Activated T-helper 1 cell treated with anti-CD3 and anti-CD28 coated beads, Interleukin-12 subunit alpha, Interleukin-12 subunit beta, Interleukin-2, Interleukin-4 antibody, amounts not matched to agents 30 ng/mL and 10 ng/mL and 1 ng/mL, durations not matched to agents 14 hours and 24 hours and 36 hours (primary cell): ENCODE measurements at regions not wholly inside any gene's neighbourhood (a gene's known extent, or its start where the extent isn't known, plus 50 kb on each side); places are given as distances from the start of the nearest gene placed in this dataset.

ENCODE experiments used
- DNase-seq: peaks from one replicate; pipeline ENCODE4 v3.0.0; 2021; ENCODE audit warnings: low spot score
- H3K27ac Mint-ChIP-seq: one replicate; pipeline ENCODE4 v1.8.0; 2021; ENCODE audit warnings: mild to moderate bottlenecking, mixed read lengths
- H3K27me3 Mint-ChIP-seq: one replicate; pipeline ENCODE4 v1.8.0; 2022; ENCODE audit warnings: mild to moderate bottlenecking, moderate library complexity, mixed read lengths; ENCODE audit not compliant: insufficient read depth
- H3K36me3 Mint-ChIP-seq: one replicate; pipeline ENCODE4 v1.8.0; 2021; ENCODE audit warnings: low read depth, mixed read lengths
- H3K4me1 Mint-ChIP-seq: one replicate; pipeline ENCODE4 v1.8.0; 2021; ENCODE audit warnings: low read depth, mixed read lengths
- H3K4me3 Mint-ChIP-seq: one replicate; pipeline ENCODE4 v1.8.0; 2021; ENCODE audit warnings: mild to moderate bottlenecking, moderate library complexity, mixed read lengths
- H3K9me3 Mint-ChIP-seq: one replicate; pipeline ENCODE4 v1.8.0; 2021; ENCODE audit warnings: mixed read lengths
- intact Hi-C: fragments of 100-400 bp; cut with micrococcal nuclease; formaldehyde crosslinking; loops from one replicate; pipeline ENCODE4 v1.15.1; 2024

DNA sequence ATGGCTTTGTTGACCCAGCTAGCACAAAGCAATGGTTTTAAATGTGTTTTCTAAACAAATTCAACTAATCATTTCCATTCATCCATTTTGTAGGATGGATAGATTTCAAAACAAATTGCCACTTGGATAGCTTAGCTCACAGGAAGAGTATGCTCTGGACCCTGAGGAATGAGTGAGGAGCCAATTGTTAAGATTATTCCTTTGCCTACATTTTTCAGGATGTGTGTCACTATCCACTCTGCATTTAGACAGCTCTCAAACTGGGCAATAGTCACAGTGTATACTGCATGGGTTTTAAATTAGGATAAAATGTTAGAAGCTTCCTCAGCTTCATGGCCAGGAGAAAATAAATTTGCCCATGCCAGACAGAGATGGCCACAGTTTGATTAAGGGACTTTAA is 605.6 kb upstream of the TEX47 start:
- Mint-ChIP-seq H3K4me1 (no peaks in the 10 kb centered on the region), H3K4me3 (no peak overlapping the region), H3K36me3 (no peaks in the 10 kb centered on the region), H3K27me3 (no peaks in the 10 kb centered on the region), H3K9me3 (no peaks in the 10 kb centered on the region), H3K27ac (no peak overlapping the region)
- no peak for DNase-seq
- intact Hi-C loops, result no loop called here

DNA sequence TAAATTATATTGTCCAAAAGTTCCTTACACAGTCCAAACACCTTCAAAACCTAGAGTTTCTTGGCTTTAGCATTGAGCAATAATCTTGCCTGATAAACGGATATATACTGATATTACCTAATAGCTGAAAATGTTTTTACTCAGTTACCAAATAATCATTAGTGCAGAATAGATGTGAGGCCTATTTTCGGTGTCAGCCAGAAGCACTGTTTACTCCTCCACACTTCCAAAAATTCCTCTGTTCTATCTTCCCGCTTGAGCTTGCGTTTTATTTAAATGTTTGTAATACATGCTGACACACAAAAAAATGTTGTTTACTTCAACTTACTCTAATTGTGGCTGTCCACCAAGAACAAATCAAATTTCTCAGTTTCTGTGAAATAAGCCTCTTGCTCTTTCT is 606.2 kb upstream of the TEX47 start:
- no peaks in the 10 kb centered on the region for H3K4me1 Mint-ChIP-seq

DNA sequence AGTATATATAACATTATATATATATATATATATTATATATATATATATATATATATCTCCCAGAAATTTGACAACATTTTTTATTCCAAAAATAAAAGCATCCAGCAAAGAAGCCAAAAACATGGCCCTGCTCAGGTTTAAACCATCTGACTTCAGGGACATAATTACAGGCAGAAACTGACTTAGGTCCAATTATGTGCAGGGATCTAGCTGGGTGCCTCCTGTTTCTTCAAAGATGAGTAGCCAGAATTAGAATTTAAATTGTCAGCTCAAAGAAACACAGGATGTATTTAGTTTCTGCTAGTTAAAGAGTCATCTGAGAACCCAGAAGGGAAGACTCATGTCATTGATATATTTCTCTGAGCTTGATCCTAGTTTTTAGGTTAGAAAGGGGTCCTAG is 656.4 kb upstream of the TEX47 start:
- no peaks in the 10 kb centered on the region for H3K27me3 Mint-ChIP-seq
- no peaks in the 10 kb centered on the region for H3K9me3 Mint-ChIP-seq
- no peak for DNase-seq
- no peaks in the 10 kb centered on the region for H3K36me3 Mint-ChIP-seq
- intact Hi-C loops, result no loop called here
- no peak overlapping the region for H3K4me3 Mint-ChIP-seq
- H3K4me1 Mint-ChIP-seq, result no peaks in the 10 kb centered on the region
- no peak overlapping the region for H3K27ac Mint-ChIP-seq

More for the DNA sequence above, 606.2 kb upstream of the TEX47 start:
- intact Hi-C loops, result no loop called here
- no peak overlapping the region for H3K4me3 Mint-ChIP-seq
- no peak for DNase-seq
- H3K36me3 Mint-ChIP-seq, result no peaks in the 10 kb centered on the region
- H3K27me3 Mint-ChIP-seq, result no peaks in the 10 kb centered on the region
- no peak overlapping the region for H3K27ac Mint-ChIP-seq
- no peaks in the 10 kb centered on the region for H3K9me3 Mint-ChIP-seq

DNA sequence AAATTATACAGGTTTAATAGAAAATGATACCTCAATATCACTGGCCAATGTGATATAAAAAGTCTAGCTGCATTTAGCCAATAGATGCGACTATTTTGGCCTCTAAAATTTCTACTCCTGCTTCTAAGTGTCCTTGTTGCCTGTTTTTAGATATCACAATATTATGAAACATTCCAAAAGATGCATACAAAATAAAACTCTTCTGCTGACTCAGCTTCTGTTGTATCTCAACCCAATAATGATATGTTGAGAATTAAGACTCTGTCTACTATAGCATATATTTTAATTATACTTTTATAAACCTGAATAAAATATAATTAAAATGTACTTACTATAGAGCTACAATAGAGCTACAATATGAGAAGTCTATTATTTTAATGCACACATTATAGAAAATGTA is 661.0 kb upstream of the TEX47 start:
- no peak for DNase-seq
- H3K36me3 Mint-ChIP-seq, result no peaks in the 10 kb centered on the region
- H3K4me3 Mint-ChIP-seq, result no peak overlapping the region
- no peak overlapping the region for H3K27ac Mint-ChIP-seq
- H3K9me3 Mint-ChIP-seq, result no peaks in the 10 kb centered on the region
- intact Hi-C loops, result no loop called here
- no peaks in the 10 kb centered on the region for H3K4me1 Mint-ChIP-seq
- no peaks in the 10 kb centered on the region for H3K27me3 Mint-ChIP-seq

DNA sequence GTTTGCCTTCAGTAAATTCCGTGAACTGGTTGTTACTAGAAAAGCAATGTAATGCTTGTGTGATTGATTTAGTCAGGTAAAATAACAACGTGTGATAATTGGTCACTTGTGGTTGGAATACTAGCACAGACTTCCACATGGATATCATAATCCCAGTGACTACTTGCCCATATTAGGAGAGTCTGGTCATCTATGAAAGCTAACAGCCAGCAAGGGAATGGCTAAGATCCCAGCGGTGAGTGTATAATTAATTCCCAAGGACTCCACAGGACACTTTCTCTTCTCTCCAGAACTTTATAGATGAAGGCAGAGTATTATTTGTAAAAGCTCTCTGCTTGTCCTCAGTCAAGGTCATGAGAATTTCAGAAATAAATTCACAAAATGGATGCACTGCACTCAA is 662.6 kb upstream of the TEX47 start:
- no peak for DNase-seq
- no peaks in the 10 kb centered on the region for H3K4me1 Mint-ChIP-seq
- H3K9me3 Mint-ChIP-seq, result no peaks in the 10 kb centered on the region
- H3K27me3 Mint-ChIP-seq, result no peaks in the 10 kb centered on the region
- no peak overlapping the region for H3K4me3 Mint-ChIP-seq
- intact Hi-C loops, result no loop called here
- H3K36me3 Mint-ChIP-seq, result no peaks in the 10 kb centered on the region
- no peak overlapping the region for H3K27ac Mint-ChIP-seq

DNA sequence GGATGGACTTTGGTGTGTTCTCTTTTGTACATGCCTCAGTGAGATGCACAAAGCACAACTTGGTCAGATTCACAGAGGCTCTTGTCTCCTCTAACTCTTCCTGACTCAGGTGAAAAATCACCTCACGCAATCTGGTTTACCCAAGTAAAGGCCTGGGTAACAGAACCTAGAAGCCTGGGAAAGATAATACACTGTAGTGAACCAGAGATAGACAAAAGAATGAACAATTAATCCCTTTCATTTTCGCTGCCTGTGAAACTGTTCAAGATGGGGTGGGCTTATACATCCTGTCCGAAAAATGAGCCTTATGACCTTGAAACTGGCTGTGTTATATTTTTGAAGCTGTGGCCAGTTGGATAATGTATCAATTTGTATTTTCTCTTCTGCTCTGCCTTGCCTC is 678.9 kb upstream of the TEX47 start:
- H3K27ac Mint-ChIP-seq, result no peak overlapping the region
- no peaks in the 10 kb centered on the region for H3K4me1 Mint-ChIP-seq
- no peaks in the 10 kb centered on the region for H3K27me3 Mint-ChIP-seq
- no peaks in the 10 kb centered on the region for H3K36me3 Mint-ChIP-seq
- intact Hi-C loops, result no loop called here
- no peak for DNase-seq
- peaks cover 3% of the 10 kb centered on the region for H3K9me3 Mint-ChIP-seq
- H3K4me3 Mint-ChIP-seq, result no peak overlapping the region

DNA sequence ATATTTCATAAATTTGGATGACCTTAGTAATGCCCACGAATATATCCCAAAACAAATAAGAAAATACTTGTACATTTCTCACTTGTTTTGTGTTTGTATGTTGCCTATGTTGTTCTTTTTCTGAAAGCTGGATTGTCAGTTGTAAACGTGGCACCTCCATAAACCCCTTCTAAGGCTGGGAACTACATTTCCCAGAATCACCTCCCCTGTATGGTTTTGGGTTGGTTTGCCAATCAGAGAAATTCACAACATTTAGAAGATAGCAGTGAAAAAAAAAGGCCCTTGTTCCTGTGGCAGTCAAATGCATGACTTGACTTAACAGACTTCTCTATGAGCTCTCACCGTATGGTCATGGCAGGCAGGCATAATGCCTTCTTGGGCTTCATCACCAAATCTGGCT is 676.3 kb upstream of the STEAP1 start:
- Mint-ChIP-seq H3K27me3 (no peaks in the 10 kb centered on the region), H3K4me1 (no peaks in the 10 kb centered on the region), H3K27ac (no peak overlapping the region), H3K9me3 (no peaks in the 10 kb centered on the region), H3K4me3 (no peak overlapping the region), H3K36me3 (no peaks in the 10 kb centered on the region)
- no peak for DNase-seq
- intact Hi-C loops, result no loop called here

DNA sequence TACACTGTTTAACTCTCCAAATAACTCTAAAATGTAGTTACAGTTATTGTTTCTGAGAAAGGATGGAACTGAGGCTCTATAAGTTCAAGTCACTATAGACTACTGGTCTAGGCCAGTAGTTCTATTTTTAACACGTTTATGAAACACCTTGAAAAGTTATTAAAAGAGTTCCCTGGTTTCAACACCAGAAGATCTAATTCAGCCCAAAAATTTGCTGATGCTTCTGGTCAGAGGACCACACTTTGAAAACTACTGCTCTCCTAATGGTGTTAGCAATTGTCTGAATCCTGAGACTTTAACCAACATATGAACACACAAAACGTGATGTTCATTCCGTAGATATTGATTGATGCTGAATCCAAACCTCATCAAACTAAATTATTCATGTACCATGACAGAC is 658.6 kb upstream of the STEAP1 start:
- intact Hi-C loops, result no loop called here
- no peaks in the 10 kb centered on the region for H3K9me3 Mint-ChIP-seq
- no peaks in the 10 kb centered on the region for H3K36me3 Mint-ChIP-seq
- H3K4me1 Mint-ChIP-seq, result no peaks in the 10 kb centered on the region
- no peak overlapping the region for H3K4me3 Mint-ChIP-seq
- no peaks in the 10 kb centered on the region for H3K27me3 Mint-ChIP-seq
- no peak overlapping the region for H3K27ac Mint-ChIP-seq
- DNase-seq, result no peak

DNA sequence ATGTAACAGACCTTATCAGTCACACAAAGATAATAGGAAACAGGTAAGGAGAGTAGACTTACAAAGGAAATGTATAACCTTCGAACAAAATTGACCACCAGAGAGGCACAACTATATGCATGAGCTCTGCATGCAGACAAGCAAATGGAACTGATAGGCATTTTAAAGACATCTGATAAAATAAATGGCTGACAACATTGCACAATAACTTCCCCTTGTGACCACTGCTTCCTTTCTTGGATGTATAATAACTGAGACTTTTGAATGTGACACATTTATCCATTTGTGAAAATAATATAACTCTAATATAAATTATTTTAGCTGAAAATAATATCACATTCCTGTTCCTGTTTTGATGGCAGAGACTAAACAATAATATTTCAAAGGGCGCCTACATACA is 654.2 kb upstream of the STEAP1 start:
- H3K4me1 Mint-ChIP-seq, result no peaks in the 10 kb centered on the region
- no peak for DNase-seq
- H3K9me3 Mint-ChIP-seq, result no peaks in the 10 kb centered on the region
- H3K4me3 Mint-ChIP-seq, result no peak overlapping the region
- H3K36me3 Mint-ChIP-seq, result no peaks in the 10 kb centered on the region
- intact Hi-C loops, result loop anchor here (5.0 kb wide), 1 partner anchor 122 kb away; no protein-coding TSS in a partner anchor
- H3K27ac Mint-ChIP-seq, result no peak overlapping the region
- H3K27me3 Mint-ChIP-seq, result no peaks in the 10 kb centered on the region

DNA sequence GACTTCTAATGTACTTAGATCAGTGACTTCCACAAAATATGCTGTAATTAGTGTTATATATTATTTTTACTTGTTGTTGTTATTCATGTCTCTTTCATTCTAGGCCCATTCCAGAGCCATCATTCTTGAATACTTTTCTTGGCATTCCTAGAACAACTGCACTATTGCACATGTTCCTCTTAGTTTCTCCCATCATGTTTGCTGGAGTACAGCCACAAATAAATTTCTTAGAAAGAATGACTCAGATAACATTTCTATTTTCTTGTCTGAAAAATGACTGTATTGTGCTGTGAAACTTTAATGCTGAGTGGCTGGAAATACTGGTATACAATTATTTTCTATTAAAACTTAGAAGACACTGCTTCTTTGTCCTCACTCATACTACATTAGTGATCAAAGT is 651.0 kb upstream of the STEAP1 start:
- no peaks in the 10 kb centered on the region for H3K36me3 Mint-ChIP-seq
- H3K4me1 Mint-ChIP-seq, result no peaks in the 10 kb centered on the region
- H3K4me3 Mint-ChIP-seq, result no peak overlapping the region
- H3K27ac Mint-ChIP-seq, result no peak overlapping the region
- H3K9me3 Mint-ChIP-seq, result peaks cover 4% of the 10 kb centered on the region
- H3K27me3 Mint-ChIP-seq, result no peaks in the 10 kb centered on the region
- DNase-seq, result no peak
- intact Hi-C loops, result loop anchor here (5.0 kb wide), 1 partner anchor 119 kb away; no protein-coding TSS in a partner anchor

DNA sequence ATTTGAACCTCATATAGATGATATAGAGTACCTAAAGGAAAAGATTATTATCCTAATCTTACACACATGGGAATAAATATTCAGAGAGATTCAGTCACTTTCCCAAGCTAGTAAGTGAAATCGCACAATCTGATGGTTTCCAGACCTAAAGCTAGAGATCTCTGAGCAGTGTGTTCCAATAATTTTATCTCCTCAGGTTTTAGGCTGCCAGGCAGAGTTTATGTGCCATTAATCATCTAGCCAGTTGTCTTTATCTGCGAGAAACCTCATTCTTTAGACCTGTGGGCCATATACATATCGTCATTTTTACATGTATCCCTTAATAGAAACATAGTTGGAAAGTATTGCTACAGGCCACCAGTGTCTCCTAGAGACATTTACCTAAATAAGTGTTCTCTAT is 647.2 kb upstream of the STEAP1 start:
- Mint-ChIP-seq H3K9me3 (peaks cover 4% of the 10 kb centered on the region), H3K4me1 (no peaks in the 10 kb centered on the region)

DNA sequence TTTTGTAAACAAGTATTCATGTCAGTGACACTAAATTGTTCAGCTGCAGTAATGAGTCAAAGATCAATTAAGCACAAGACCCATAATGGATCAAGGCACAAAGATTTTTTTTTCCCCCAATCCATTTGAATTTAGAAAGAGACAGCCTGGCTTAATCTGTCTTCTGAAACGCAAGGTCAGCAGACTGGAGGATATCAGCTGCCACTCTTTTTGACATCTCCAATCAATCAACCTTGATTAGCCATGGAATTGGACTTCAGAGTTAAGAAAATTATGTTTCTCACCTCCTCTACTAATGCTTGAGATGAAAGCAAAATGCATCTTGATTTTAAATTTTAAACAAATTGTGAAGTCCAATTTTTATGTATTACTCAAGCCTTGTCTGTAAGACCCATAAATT is 642.4 kb upstream of the STEAP1 start:
- no peaks in the 10 kb centered on the region for H3K36me3 Mint-ChIP-seq
- H3K4me3 Mint-ChIP-seq, result no peak overlapping the region
- DNase-seq, result no peak
- H3K27me3 Mint-ChIP-seq, result no peaks in the 10 kb centered on the region
- peaks cover 4% of the 10 kb centered on the region for H3K9me3 Mint-ChIP-seq
- H3K4me1 Mint-ChIP-seq, result no peaks in the 10 kb centered on the region
- no peak overlapping the region for H3K27ac Mint-ChIP-seq
- intact Hi-C loops, result no loop called here

More for the DNA sequence above, 647.2 kb upstream of the STEAP1 start:
- H3K27me3 Mint-ChIP-seq, result no peaks in the 10 kb centered on the region
- H3K27ac Mint-ChIP-seq, result no peak overlapping the region
- no peak overlapping the region for H3K4me3 Mint-ChIP-seq
- intact Hi-C loops, result no loop called here
- DNase-seq, result no peak
- H3K36me3 Mint-ChIP-seq, result no peaks in the 10 kb centered on the region

DNA sequence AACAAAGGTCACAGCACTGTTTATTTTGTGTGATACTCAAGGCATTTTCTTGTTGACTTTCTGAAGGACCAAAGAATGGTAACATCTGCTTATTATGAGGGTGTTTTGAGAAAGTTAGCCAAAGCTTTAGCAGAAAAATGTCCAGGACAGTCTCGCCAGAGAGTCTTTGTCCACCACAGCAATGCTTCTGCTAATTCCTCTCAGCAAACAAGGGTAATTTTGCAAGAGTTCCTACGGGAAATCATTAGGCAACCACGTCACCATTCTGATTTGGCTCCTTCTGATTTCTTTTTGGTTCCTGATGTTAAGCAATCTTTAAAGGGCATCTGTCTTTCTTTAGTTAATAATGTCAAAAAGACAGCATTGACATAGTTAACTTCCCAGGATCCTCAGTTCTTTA is 639.3 kb upstream of the STEAP1 start:
- no peak for DNase-seq
- Mint-ChIP-seq H3K36me3 (no peaks in the 10 kb centered on the region), H3K27me3 (no peaks in the 10 kb centered on the region), H3K9me3 (no peaks in the 10 kb centered on the region), H3K27ac (no peak overlapping the region), H3K4me1 (no peaks in the 10 kb centered on the region), H3K4me3 (no peak overlapping the region)
- intact Hi-C loops, result no loop called here

DNA sequence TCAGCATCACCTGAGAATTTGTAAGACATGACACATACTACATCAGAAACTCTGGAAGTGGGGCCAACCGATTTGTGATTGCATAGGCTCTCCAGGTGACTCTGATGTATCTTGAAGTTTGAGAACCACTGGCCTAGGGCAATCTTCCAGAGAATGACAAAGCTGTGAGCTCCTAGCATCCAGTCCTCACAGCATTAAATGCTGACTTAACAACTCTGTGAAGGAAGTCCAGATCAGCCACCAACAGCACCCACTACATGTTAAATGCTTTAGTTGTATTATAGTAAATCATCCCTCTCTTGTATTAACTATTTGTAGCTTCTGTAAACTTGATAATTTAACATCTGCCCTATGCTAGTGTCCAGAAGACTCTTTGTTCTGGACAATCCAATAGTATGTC is 636.5 kb upstream of the STEAP1 start:
- Mint-ChIP-seq H3K27me3 (no peaks in the 10 kb centered on the region), H3K4me3 (no peak overlapping the region), H3K9me3 (no peaks in the 10 kb centered on the region), H3K27ac (no peak overlapping the region), H3K4me1 (no peaks in the 10 kb centered on the region), H3K36me3 (no peaks in the 10 kb centered on the region)
- intact Hi-C loops, result no loop called here
- no peak for DNase-seq
